Neural cell (in vitro differentiated cells): ENCODE measurements at regions not wholly inside any gene's neighbourhood (a gene's known extent, or its start where the extent isn't known, plus 50 kb on each side); places are given as distances from the start of the nearest gene placed in this dataset.

Experiments used
- H2AFZ ChIP-seq: fragments of 200-600, 300-800 bp; sonication (generic), shearing (Covaris generic); 2 replicates; pipeline ENCODE4 v1.6.0; 2014; ENCODE audit warnings: low read depth, mild to moderate bottlenecking, antibody characterized with exemption, low read length, moderate library complexity
- H3F3A ChIP-seq: fragments of 200-600 bp; shearing (Covaris generic); 2 replicates; pipeline ENCODE4 v1.6.1; 2016; ENCODE audit warnings: mild to moderate bottlenecking, moderate library complexity, mixed read lengths, antibody characterized with exemption, low read length; ENCODE audit not compliant: insufficient read depth, poor library complexity, severe bottlenecking
- H3K27ac ChIP-seq: fragments of 200-600, 300-800 bp; sonication (generic), shearing (Covaris generic); 2 replicates; pipeline ENCODE4 v1.5.1; 2014; ENCODE audit warnings: mild to moderate bottlenecking, low read length, moderate library complexity
- H3K27me3 ChIP-seq: fragments of 300-800, 200-600 bp; sonication (generic), shearing (Covaris generic); 2 replicates; pipeline ENCODE4 v1.6.0; 2014; ENCODE audit warnings: mild to moderate bottlenecking, low read depth, low read length, moderate library complexity; ENCODE audit not compliant: insufficient read depth
- H3K36me3 ChIP-seq: fragments of 300-800, 200-600 bp; sonication (generic), shearing (Covaris generic); 2 replicates; pipeline ENCODE4 v1.5.1; 2014; ENCODE audit warnings: mild to moderate bottlenecking, antibody characterized with exemption, low read length, moderate library complexity; ENCODE audit not compliant: insufficient read depth
- H3K4me2 ChIP-seq: fragments of 300-800, 200-600 bp; sonication (generic), shearing (Covaris generic); 2 replicates; pipeline ENCODE4 v1.6.0; 2014; ENCODE audit warnings: mild to moderate bottlenecking, low read length
- H3K4me3 ChIP-seq: fragments of 300-800, 200-600 bp; sonication (generic), shearing (Covaris generic); 2 replicates; pipeline ENCODE4 v1.5.1; 2014; ENCODE audit warnings: mild to moderate bottlenecking, low read length, moderate library complexity
- H3K79me2 ChIP-seq: fragments of 200-600 bp; shearing (Covaris generic); replicated peaks from 2 replicates; pipeline ENCODE4 v1.6.0; 2014; ENCODE audit warnings: mild to moderate bottlenecking, low read length, moderate library complexity; ENCODE audit not compliant: insufficient read depth
- H3K9ac ChIP-seq: fragments of 300-800, 200-600 bp; sonication (generic), shearing (Covaris generic); 2 replicates; pipeline ENCODE4 v1.6.1; 2016; ENCODE audit warnings: mild to moderate bottlenecking, low read length, mixed read lengths
- H3K9me2 ChIP-seq: fragments of 200-600 bp; shearing (Covaris generic); 2 replicates; pipeline ENCODE4 v1.6.1; 2016; ENCODE audit warnings: mild to moderate bottlenecking, low read length, mixed read lengths; ENCODE audit not compliant: insufficient read depth
- H3K9me3 ChIP-seq: fragments of 200-600, 300-800 bp; sonication (generic), shearing (Covaris generic); 2 replicates; pipeline ENCODE4 v1.6.1; 2016; ENCODE audit warnings: mild to moderate bottlenecking, mixed run types, low read length, moderate library complexity, mixed read lengths
- H4K20me1 ChIP-seq: fragments of 200-600 bp; shearing (Covaris generic); 2 replicates; pipeline ENCODE4 v1.6.1; 2016; ENCODE audit warnings: mild to moderate bottlenecking, mixed run types; ENCODE audit not compliant: insufficient read depth
- EP300 ChIP-seq: fragments of 450-650 bp; conservative IDR thresholded peaks from 2 replicates; pipeline ENCODE4 v1.6.1; 2014; ENCODE audit warnings: antibody characterized with exemption, mild to moderate bottlenecking, moderate library complexity; ENCODE audit not compliant: poor library complexity, severe bottlenecking
- EZH2 ChIP-seq: fragments of 200-600, 300-800 bp; shearing (Covaris generic), sonication (generic); IDR thresholded peaks from 2 replicates; pipeline ENCODE4 v1.6.1; 2014; ENCODE audit warnings: antibody characterized with exemption, low read length, borderline replicate concordance, mild to moderate bottlenecking; ENCODE audit not compliant: insufficient read depth, poor library complexity, severe bottlenecking
- MXI1 ChIP-seq: fragments of 450-650 bp; conservative IDR thresholded peaks from 2 replicates; pipeline ENCODE4 v1.6.1; 2014; ENCODE audit warnings: antibody characterized with exemption, mild to moderate bottlenecking; ENCODE audit not compliant: poor library complexity, severe bottlenecking
- POLR2AphosphoS5 ChIP-seq: IDR thresholded peaks from 2 replicates; pipeline ENCODE4 v1.6.1; 2012
- RAD21 ChIP-seq: fragments of 450-650 bp; conservative IDR thresholded peaks from 2 replicates; pipeline ENCODE4 v1.6.1; 2014; ENCODE audit warnings: antibody characterized with exemption, mild to moderate bottlenecking, moderate library complexity
- SMC3 ChIP-seq: fragments of 450-650 bp; conservative IDR thresholded peaks from 2 replicates; pipeline ENCODE4 v1.6.1; 2014; ENCODE audit warnings: antibody characterized with exemption, mild to moderate bottlenecking, moderate library complexity; ENCODE audit not compliant: poor library complexity
- TAF1 ChIP-seq: IDR thresholded peaks from 2 replicates; pipeline ENCODE4 v1.6.1; 2012; ENCODE audit warnings: low read depth
- TF ChIP-seq, protein P1 (sequence below): fragments of 450-650 bp; IDR thresholded peaks from 2 replicates; pipeline ENCODE4 v1.5.1; 2014; ENCODE audit warnings: antibody characterized with exemption, mild to moderate bottlenecking, moderate library complexity; ENCODE audit not compliant: poor library complexity, severe bottlenecking
- TF ChIP-seq, protein P2 (sequence below): IDR thresholded peaks from 2 replicates; pipeline ENCODE4 v1.6.1; 2012; ENCODE audit warnings: borderline replicate concordance

DNA sequence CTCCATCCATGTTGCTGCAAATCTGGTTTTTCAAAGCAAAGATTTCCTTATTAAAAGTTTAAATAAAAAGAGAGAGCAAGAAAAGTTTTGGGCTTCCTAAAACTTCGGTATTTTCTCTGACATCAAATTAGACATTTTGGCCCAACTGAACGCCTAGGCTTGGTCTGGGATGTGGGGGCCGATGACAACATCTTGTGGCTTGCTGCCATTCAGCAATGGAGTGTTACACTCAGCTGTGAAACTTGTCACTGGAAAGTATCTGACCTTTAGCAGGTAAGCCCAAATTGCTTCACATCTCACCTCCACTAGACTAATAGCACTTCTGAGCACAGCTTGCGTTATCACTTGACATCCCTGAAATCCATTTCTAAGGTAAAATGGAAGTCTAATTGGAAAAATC, 320.6 kb downstream of the GATA3 start:
- H3K79me2 ChIP-seq: no peaks in the 10 kb centered on the region
- no peak overlapping the region for H3K4me3 ChIP-seq
- H3K9ac ChIP-seq: no peak overlapping the region
- no peaks in the 10 kb centered on the region for H4K20me1 ChIP-seq
- no peaks in the 10 kb centered on the region for H3K9me2 ChIP-seq
- TF ChIP-seq EZH2 (no peak), RAD21 (no peak), TAF1 (no peak), POLR2AphosphoS5 (no peak), SMC3 (no peak), MXI1 (no peak), EP300 (no peak)
- TF ChIP-seq, protein P1, sequence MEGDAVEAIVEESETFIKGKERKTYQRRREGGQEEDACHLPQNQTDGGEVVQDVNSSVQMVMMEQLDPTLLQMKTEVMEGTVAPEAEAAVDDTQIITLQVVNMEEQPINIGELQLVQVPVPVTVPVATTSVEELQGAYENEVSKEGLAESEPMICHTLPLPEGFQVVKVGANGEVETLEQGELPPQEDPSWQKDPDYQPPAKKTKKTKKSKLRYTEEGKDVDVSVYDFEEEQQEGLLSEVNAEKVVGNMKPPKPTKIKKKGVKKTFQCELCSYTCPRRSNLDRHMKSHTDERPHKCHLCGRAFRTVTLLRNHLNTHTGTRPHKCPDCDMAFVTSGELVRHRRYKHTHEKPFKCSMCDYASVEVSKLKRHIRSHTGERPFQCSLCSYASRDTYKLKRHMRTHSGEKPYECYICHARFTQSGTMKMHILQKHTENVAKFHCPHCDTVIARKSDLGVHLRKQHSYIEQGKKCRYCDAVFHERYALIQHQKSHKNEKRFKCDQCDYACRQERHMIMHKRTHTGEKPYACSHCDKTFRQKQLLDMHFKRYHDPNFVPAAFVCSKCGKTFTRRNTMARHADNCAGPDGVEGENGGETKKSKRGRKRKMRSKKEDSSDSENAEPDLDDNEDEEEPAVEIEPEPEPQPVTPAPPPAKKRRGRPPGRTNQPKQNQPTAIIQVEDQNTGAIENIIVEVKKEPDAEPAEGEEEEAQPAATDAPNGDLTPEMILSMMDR: no peak
- TF ChIP-seq, protein P2, sequence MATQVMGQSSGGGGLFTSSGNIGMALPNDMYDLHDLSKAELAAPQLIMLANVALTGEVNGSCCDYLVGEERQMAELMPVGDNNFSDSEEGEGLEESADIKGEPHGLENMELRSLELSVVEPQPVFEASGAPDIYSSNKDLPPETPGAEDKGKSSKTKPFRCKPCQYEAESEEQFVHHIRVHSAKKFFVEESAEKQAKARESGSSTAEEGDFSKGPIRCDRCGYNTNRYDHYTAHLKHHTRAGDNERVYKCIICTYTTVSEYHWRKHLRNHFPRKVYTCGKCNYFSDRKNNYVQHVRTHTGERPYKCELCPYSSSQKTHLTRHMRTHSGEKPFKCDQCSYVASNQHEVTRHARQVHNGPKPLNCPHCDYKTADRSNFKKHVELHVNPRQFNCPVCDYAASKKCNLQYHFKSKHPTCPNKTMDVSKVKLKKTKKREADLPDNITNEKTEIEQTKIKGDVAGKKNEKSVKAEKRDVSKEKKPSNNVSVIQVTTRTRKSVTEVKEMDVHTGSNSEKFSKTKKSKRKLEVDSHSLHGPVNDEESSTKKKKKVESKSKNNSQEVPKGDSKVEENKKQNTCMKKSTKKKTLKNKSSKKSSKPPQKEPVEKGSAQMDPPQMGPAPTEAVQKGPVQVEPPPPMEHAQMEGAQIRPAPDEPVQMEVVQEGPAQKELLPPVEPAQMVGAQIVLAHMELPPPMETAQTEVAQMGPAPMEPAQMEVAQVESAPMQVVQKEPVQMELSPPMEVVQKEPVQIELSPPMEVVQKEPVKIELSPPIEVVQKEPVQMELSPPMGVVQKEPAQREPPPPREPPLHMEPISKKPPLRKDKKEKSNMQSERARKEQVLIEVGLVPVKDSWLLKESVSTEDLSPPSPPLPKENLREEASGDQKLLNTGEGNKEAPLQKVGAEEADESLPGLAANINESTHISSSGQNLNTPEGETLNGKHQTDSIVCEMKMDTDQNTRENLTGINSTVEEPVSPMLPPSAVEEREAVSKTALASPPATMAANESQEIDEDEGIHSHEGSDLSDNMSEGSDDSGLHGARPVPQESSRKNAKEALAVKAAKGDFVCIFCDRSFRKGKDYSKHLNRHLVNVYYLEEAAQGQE: no peak
- H3K9me3 ChIP-seq: no peaks in the 10 kb centered on the region
- H3F3A ChIP-seq: no peaks in the 10 kb centered on the region
- no peak overlapping the region for H2AFZ ChIP-seq
- no peak overlapping the region for H3K4me2 ChIP-seq
- no peaks in the 10 kb centered on the region for H3K27me3 ChIP-seq
- H3K27ac ChIP-seq: no peak overlapping the region
- no peaks in the 10 kb centered on the region for H3K36me3 ChIP-seq

DNA sequence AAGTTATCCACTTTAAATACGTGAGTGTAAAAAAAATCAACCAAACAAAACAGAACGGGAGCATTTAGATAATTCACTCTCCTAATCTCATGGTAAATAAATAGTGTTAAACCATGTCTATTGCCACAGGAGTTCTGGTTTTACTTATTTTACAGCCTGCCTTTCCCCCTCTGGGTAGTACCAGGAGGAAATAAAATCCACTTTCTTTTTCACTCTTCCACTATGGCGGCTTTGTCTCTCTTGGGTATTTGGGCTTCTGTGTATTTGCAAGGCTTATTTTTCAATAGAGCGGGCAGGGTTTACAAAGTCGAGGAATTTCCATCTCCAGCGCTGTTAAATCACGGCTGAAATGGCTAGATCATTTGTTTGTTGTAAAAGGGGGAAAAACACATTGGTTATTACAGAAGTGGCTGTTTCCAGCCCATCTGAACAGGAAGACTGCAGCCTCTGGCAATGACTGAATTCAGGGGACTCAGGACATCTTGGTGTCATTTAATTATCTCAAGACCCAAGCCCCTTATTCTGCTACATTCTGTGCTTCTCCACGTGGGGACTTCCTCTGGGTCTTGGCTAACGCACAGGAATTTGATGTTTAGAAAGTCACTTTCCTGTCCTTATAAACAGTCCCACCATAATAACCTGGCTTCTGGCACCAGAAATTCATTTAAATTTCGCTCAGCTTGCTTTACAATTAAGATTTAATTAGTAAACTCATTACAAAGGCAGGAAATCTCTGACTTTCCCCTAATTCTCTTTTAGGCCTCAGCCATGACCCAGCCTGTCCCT, 323.9 kb downstream of the GATA3 start:
- no peak for TF ChIP-seq EZH2
- TF ChIP-seq EP300: no peak
- no peak for TF ChIP-seq MXI1
- no peak for TF ChIP-seq RAD21
- no peak for TF ChIP-seq SMC3
- no peak for TF ChIP-seq POLR2AphosphoS5
- TF ChIP-seq, protein P1: no peak
- TF ChIP-seq, protein P2: no peak
- no peak for TF ChIP-seq TAF1
- no peaks in the 10 kb centered on the region for H3F3A ChIP-seq
- H3K4me3 ChIP-seq: no peak overlapping the region
- no peaks in the 10 kb centered on the region for H3K9me3 ChIP-seq
- no peak overlapping the region for H2AFZ ChIP-seq
- no peaks in the 10 kb centered on the region for H4K20me1 ChIP-seq
- no peak overlapping the region for H3K9ac ChIP-seq
- no peaks in the 10 kb centered on the region for H3K9me2 ChIP-seq
- H3K4me2 ChIP-seq: no peak overlapping the region
- H3K27ac ChIP-seq: no peak overlapping the region
- no peaks in the 10 kb centered on the region for H3K27me3 ChIP-seq
- H3K36me3 ChIP-seq: no peaks in the 10 kb centered on the region
- H3K79me2 ChIP-seq: no peaks in the 10 kb centered on the region
